LNCAP (cell line): ENCODE measurements at regions not wholly inside any gene's neighbourhood (a gene's known extent, or its start where the extent isn't known, plus 50 kb on each side); places are given as distances from the start of the nearest gene placed in this dataset.

Source experiments
- TF ChIP-seq, protein P1 (sequence below): fragments of 450-650 bp; IDR thresholded peaks from 2 replicates; pipeline ENCODE4 v1.5.1; 2017; ENCODE audit warnings: mild to moderate bottlenecking

DNA sequence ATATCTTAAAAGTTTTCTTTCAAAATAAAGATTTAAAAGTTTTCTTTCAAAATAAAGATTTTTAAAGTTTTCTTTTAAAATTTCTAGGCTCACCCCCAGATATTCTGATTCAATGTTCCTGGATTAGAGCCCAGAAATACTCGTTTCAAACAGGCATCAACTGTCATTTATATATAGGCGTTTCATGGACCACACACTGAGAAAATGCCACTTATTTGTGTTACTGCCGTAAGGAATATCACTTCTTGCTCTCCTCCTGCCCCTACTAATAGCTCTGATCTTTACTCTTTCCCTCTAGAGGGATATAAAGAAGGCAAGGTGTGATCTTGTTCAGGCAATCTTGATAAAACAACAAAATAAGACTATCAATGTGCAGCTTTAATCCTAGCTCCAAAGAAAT, 1324.1 kb downstream of the CDH8 start:
- TF ChIP-seq, protein P1, sequence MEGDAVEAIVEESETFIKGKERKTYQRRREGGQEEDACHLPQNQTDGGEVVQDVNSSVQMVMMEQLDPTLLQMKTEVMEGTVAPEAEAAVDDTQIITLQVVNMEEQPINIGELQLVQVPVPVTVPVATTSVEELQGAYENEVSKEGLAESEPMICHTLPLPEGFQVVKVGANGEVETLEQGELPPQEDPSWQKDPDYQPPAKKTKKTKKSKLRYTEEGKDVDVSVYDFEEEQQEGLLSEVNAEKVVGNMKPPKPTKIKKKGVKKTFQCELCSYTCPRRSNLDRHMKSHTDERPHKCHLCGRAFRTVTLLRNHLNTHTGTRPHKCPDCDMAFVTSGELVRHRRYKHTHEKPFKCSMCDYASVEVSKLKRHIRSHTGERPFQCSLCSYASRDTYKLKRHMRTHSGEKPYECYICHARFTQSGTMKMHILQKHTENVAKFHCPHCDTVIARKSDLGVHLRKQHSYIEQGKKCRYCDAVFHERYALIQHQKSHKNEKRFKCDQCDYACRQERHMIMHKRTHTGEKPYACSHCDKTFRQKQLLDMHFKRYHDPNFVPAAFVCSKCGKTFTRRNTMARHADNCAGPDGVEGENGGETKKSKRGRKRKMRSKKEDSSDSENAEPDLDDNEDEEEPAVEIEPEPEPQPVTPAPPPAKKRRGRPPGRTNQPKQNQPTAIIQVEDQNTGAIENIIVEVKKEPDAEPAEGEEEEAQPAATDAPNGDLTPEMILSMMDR: no peak

- TF ChIP-seq, protein P1: no peak
Observed at GRCh38 chr16:60704726-60705125, 1331.5 kb downstream of the CDH8 start.

DNA sequence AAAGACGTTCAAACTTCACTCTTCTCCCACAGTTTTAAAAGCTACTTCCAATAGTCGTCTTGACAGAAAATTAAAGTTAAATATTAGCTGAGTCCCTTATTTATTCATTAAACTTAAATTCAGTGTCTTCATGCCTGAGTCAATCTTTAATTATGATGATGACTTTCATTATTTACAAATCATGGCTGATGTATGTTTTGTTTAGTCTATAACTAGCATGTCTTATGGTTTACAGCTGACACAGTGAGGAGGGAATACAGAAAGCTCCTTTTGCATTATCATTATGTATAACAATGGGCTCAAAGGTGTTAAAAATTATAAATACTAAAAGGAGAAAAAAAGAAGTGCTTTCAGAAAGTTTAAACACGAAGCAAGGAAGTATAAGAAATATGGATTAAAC, 1333.1 kb downstream of the CDH8 start:
- TF ChIP-seq, protein P1: no peak

GRCh38 chr16:60686824-60687223, 1349.4 kb downstream of the CDH8 start:
- TF ChIP-seq, protein P1: no peak

- TF ChIP-seq, protein P1: no peak
Observed at GRCh38 chr16:60684002-60684401, 1352.2 kb downstream of the CDH8 start.

DNA sequence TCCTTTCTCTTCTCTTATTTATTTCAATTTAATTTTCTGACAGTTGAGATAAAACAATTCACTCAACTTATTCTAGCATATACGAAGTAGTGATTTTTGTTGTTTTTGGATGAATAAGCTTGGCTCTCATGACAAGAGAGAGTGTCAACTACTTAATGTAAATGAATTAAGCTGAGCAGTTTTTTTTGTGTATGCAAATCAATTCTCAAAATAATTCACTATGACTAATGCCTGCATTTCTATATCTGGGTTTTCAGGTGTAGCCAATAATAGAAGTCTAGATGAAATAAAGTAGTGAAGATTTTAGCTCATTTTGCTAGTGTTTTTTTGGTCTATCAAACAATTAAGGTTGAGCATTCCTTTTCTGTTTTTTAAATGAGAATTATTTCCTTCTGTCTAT, 1354.0 kb downstream of the CDH8 start:
- TF ChIP-seq, protein P1: no peak

GRCh38 chr16:60681043-60681442, 1355.2 kb downstream of the CDH8 start:
- TF ChIP-seq, protein P1: no peak

DNA sequence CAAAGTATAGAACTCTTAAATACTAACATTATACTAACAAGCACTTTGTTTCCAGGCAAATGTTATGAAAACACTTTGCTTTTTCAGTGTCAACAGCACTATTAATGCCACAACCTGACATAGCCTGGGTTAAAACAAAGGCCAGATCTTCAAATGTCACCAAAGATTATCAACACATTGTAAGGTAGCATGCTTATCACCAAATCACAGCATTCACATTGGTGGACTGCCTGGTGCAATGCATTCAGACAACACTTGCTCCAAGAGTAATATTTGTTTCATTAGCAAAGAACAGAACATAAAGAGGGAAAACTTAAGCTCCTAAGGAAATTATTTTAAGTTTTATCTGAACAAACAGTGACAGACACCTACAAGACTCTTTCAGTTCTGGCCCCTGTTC, 1361.2 kb downstream of the CDH8 start:
- TF ChIP-seq, protein P1: no peak
